Common myeloid progenitor, CD34-positive (primary cell): ENCODE measurements at regions not wholly inside any gene's neighbourhood (a gene's known extent, or its start where the extent isn't known, plus 50 kb on each side); places are given as distances from the start of the nearest gene placed in this dataset.

Experiments
- CTCF ChIA-PET: fragments of 350-600 bp; sonication (Branson Sonifier 250); formaldehyde crosslinking; loops from one replicate; lab custom pipeline; 2021; ENCODE audit warnings: antibody characterized with exemption; lab: Charles Lee
- POLR2A ChIA-PET: fragments of 350-600 bp; sonication (Branson Sonifier 250); formaldehyde crosslinking; loops from one replicate; lab custom pipeline; 2021; ENCODE audit warnings: antibody characterized with exemption; lab: Charles Lee
- DNase-seq, 3 donors: peaks; one replicate each; pipeline versions ENCODE4 v3.0.0 to v3.0.0-alpha.2; 2013
- H3K27ac ChIP-seq, 2 experiments: 1 replicate in 1 of 2; 2 replicates in 1 of 2; pipeline ENCODE4 v1.7.0; 2013; ENCODE audit warnings: inconsistent platforms in 2 of 2, low read length in 2 of 2, mild to moderate bottlenecking in 2 of 2, low read depth in 1 of 2, moderate library complexity in 1 of 2; ENCODE audit not compliant: severe bottlenecking in 2 of 2, insufficient read depth in 1 of 2, poor library complexity in 1 of 2
- H3K27me3 ChIP-seq, 5 experiments: replicated peaks in 2 of 5; 1 replicate in 3 of 5; 2 replicates in 2 of 5; pipeline versions ENCODE4 v1.6.1 to v1.7.0; 2013; ENCODE audit warnings: low read length in 4 of 5, mild to moderate bottlenecking in 2 of 5, moderate library complexity in 2 of 5, inconsistent platforms in 1 of 5; ENCODE audit not compliant: insufficient read depth in 5 of 5, control insufficient read depth in 4 of 5
- H3K36me3 ChIP-seq, 4 experiments: 1 replicate in 2 of 4; 2 replicates in 2 of 4; pipeline versions ENCODE4 v1.6.1 to v1.7.0; 2013; ENCODE audit warnings: low read length in 3 of 4, control low read depth in 1 of 4, mild to moderate bottlenecking in 1 of 4; ENCODE audit not compliant: control insufficient read depth in 4 of 4, insufficient read depth in 4 of 4
- H3K4me1 ChIP-seq, 4 experiments: 1 replicate in 3 of 4; 2 replicates in 1 of 4; pipeline versions ENCODE4 v1.6.1 to v1.7.1; 2013; ENCODE audit warnings: low read length in 3 of 4, mild to moderate bottlenecking in 3 of 4, control low read depth in 1 of 4, inconsistent platforms in 1 of 4, moderate library complexity in 1 of 4; ENCODE audit not compliant: control insufficient read depth in 4 of 4, insufficient read depth in 4 of 4; ENCODE audit errors: control extremely low read depth in 1 of 4
- H3K4me3 ChIP-seq, 7 experiments: 1 replicate in 4 of 7; 2 replicates in 3 of 7; pipeline versions ENCODE4 v1.5.1 to v1.7.0; 2013; ENCODE audit warnings: mild to moderate bottlenecking in 7 of 7, low read length in 6 of 7, moderate library complexity in 6 of 7, inconsistent platforms in 2 of 7, low read depth in 2 of 7, control low read depth in 1 of 7; ENCODE audit not compliant: insufficient read depth in 4 of 7, control insufficient read depth in 1 of 7; ENCODE audit errors: extremely low read depth in 1 of 7
- H3K9me3 ChIP-seq, 5 experiments: 1 replicate in 4 of 5; 2 replicates in 1 of 5; pipeline versions ENCODE4 v1.6.1 to v1.7.1; 2013; ENCODE audit warnings: low read length in 4 of 5, mild to moderate bottlenecking in 2 of 5, inconsistent platforms in 1 of 5, low read depth in 1 of 5, moderate library complexity in 1 of 5; ENCODE audit not compliant: control insufficient read depth in 4 of 5, insufficient read depth in 2 of 5; ENCODE audit errors: control extremely low read depth in 1 of 5
- WGBS: methylation state at CpG from one replicate; pipeline ENCODE4 v1.1.5; 2013; ENCODE audit not compliant: insufficient coverage; 5-methylcytosine and 5-hydroxymethylcytosine counted together

DNA sequence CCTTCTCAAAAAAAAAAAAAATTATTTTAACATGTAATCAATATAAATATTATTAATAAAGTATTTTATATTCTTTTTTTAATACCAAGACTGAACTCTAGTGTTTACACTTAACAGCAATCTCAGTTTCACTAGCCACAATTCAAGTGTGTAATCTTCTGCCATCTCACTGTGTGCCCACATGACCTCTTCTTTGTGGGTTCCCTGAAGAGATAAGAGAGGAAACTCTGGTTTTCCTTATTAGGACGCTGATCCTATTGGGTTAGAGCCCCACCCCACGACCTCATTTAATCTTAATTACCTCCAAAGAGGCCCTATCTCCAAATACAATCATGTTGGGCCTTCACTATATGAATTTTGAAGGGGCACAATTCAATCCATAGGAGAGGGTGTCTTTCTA lies 177.6 kb downstream of the STK31 start:
- H3K9me3 ChIP-seq = peaks cover 0 to 3% (median 0%) of the 10 kb centered on the region in 5 experiments
- H3K36me3 ChIP-seq = no peaks in the 10 kb centered on the region
- CTCF ChIA-PET = no interaction called here
- no peak for DNase-seq
- WGBS = no CpG with 5 or more reads among the region's 2 CpGs
- POLR2A ChIA-PET = no interaction called here
- peaks cover 0 to 40% (median 18%) of the 10 kb centered on the region in 5 experiments for H3K27me3 ChIP-seq
- no peak overlapping the region for H3K4me3 ChIP-seq
- H3K4me1 ChIP-seq = no peaks in the 10 kb centered on the region
- no peak overlapping the region for H3K27ac ChIP-seq

DNA sequence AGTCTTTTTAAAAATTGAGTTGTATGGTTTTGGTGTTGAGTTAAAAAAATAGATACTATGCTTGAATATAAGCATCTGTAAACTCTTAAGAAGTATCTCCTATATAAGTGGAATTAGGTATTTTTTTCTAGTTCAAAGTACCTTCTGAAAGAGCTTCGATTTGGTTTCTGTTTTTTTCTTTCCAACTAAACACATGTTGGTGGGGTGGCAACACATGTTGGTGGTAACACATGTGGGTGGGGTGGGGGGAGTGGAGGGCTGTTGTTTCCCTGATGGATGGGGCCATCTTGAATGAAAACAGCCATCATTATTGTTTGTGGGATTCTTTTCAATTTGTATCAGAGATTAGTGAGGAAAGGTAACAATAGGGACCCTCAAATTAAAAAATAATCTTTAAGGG lies 178.9 kb downstream of the STK31 start:
- WGBS = no CpG with 5 or more reads among the region's 1 CpG

DNA sequence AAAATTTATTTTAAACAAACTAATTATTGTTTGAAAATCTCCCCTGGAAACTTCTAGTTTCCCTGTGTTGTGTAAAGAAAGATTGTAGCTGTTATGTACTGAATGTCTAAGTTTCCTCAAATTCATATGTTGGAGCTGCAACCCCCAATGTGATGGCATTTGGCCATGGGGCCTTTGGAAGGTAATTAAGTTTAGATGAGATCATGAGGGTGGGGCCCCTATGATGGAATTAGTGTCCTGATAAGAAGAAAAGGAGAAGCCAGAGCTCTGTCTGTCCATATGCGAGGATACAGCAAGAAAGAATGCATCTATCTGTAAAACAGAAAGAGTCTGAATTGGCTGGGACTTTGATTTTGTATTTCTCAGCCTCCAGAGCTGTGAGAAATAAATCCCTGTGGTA lies 179.5 kb downstream of the STK31 start:
- Histone ChIP-seq H3K4me1 (peaks cover 0 to 14% (median 9%) of the 10 kb centered on the region in 4 experiments), H3K9me3 (peaks cover 0 to 3% (median 0%) of the 10 kb centered on the region in 5 experiments), H3K4me3 (no peak overlapping the region), H3K36me3 (no peaks in the 10 kb centered on the region), H3K27ac (no peak overlapping the region), H3K27me3 (peaks cover 0 to 51% (median 24%) of the 10 kb centered on the region in 5 experiments)
- CTCF ChIA-PET = no interaction called here
- DNase-seq = no peak
- WGBS = 91% methylated on average over 1 of the region's 1 CpG
- POLR2A ChIA-PET = no interaction called here

More for the DNA sequence above, 178.9 kb downstream of the STK31 start:
- H3K4me1 ChIP-seq = peaks cover 0 to 8% (median 2%) of the 10 kb centered on the region in 4 experiments
- ChIA-PET POLR2A (no interaction called here), CTCF (interaction anchor here (0.5 kb wide), 1 partner anchor 262 kb away, joined by 3 read pairs; no protein-coding TSS in a partner anchor)
- no peak overlapping the region for H3K4me3 ChIP-seq
- peaks cover 0 to 3% (median 0%) of the 10 kb centered on the region in 5 experiments for H3K9me3 ChIP-seq
- H3K27ac ChIP-seq = no peak overlapping the region
- peaks cover 0 to 51% (median 24%) of the 10 kb centered on the region in 5 experiments for H3K27me3 ChIP-seq
- DNase-seq = no peak
- no peaks in the 10 kb centered on the region for H3K36me3 ChIP-seq

DNA sequence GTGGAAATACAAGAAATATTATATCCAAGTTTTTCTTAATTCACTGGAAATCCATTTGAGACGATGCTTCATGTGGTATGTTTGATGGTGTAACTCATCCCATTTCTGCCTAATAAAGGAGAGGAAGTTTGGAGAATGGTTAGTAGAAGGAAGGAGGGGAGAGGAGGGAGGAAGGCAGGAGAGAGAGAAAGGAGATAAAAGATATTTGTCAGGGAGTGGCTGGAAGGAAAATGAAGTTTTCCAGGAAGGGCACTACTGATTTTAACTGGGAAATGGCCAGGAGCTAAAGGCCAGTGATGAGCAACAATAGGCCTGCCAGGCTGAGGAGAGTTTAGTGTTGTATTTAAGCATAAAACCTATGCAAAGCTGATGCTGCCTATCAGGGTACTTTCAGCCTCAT lies 182.0 kb downstream of the STK31 start:
- Histone ChIP-seq H3K27me3 (peaks cover 0 to 55% (median 22%) of the 10 kb centered on the region in 5 experiments), H3K36me3 (no peaks in the 10 kb centered on the region), H3K4me3 (no peak overlapping the region), H3K27ac (no peak overlapping the region), H3K9me3 (peaks cover 0 to 3% (median 0%) of the 10 kb centered on the region in 5 experiments), H3K4me1 (peaks cover 3 to 28% (median 17%) of the 10 kb centered on the region in 4 experiments)
- no CpG with 5 or more reads among the region's 1 CpG for WGBS
- no peak for DNase-seq
- CTCF ChIA-PET = interaction anchor here (0.6 to 1.8 kb wide), 2 partner anchors 8 to 204 kb away, joined by 4 read pairs; no protein-coding TSS in a partner anchor
- POLR2A ChIA-PET = no interaction called here

DNA sequence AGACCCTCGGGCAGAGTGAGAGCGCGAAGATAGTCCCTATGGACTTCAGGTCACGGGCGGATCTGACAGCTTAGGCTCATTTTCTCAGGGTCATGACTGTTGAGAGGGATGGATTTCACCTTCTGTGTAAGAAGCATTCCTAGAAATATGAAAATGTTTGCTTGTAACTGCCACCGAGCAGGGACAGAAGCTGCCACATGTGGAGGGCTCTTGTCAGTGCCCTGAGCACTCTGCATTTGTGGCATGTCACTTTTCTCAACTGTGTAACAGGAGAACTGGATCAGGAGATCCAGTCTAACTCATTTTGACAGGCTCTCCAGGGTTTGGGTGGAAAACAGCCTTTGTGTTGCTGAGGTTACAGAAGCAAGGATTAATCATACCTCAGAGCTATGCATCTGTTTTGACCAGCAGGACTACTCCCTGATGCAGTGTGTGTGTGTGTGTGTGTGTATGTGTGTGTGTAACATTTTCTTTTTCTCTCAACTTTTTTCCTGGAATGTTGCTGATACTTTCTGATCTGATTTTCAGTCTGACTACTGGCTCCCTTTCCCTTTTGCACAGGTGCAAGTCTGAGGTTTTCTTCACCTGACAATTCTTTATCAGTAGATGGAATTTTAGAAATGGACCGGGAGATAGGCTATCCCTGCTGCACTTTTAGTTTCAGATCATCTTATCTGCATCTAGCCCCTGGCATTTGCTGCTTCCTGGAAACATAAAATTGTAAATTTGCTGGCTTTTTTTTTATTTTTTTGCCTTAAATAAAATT lies 183.3 kb downstream of the STK31 start:
- peaks cover 0 to 55% (median 22%) of the 10 kb centered on the region in 5 experiments for H3K27me3 ChIP-seq
- peaks cover 3 to 28% (median 17%) of the 10 kb centered on the region in 4 experiments for H3K4me1 ChIP-seq
- H3K27ac ChIP-seq = no peak overlapping the region
- POLR2A ChIA-PET = no interaction called here
- peaks cover 0 to 3% (median 0%) of the 10 kb centered on the region in 5 experiments for H3K9me3 ChIP-seq
- CTCF ChIA-PET = interaction anchor here (1.8 kb wide), 1 partner anchor 9 kb away, joined by 4 read pairs; no protein-coding TSS in a partner anchor
- DNase-seq = peak in 2 of 3 donors; percentile 40 to 47
- no peaks in the 10 kb centered on the region for H3K36me3 ChIP-seq
- 83% methylated on average over 6 of the region's 7 CpGs for WGBS
- H3K4me3 ChIP-seq = no peak overlapping the region

DNA sequence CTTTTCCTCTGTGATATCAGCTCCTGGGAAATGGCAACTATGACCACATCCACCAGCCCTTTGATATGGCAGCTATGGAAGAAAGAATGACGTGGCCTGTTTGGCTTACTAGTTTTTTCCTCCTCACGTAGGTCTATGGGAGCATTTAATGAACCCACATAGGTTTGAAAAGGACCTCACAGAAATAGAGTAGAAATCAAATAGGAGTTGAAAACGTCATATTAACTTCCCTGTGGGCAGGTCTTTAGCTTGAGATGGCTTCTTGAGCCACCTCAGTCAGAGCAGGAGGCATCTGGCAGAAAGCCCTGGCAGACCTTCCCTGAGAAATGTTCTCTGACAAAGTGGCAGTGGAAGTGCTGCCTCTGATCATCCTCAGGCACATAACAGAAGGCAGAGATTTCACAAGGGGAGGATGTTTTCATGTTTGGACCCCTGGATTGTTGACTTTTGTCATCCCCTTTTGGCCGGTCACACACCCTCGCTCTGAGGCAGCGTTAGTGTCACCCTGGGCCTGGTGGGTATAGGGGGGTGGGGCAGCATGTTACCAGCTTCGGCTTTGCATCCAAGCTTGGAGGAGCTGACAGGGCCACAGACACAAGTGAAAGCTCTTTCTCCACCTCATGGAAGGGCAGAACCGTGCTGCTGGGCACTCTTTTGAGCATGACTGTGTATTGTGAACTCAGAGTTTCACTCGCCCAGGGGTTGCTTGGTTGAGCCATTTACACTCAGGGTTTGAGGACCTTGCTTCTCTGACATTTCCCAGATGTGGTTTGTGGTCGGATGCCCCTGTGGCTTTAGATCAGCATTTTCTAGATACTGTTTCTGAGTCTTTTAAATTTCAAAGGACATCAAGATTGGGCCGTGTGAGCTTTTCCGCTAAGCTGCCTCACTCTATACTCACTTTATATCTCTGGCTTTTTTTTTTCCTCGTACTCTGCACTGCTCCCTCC lies 184.2 kb downstream of the STK31 start:
- peak; percentile 56 to 87 (median 85) for DNase-seq
- ChIA-PET CTCF (no interaction called here), POLR2A (no interaction called here)
- 14% methylated on average over 12 of the region's 13 CpGs for WGBS
- H3K4me1 ChIP-seq = peaks cover 3 to 28% (median 17%) of the 10 kb centered on the region in 4 experiments
- no peak overlapping the region for H3K27ac ChIP-seq
- no peaks in the 10 kb centered on the region for H3K36me3 ChIP-seq
- peak overlapping the region in 2 of 7 experiments; percentile 19 to 28 for H3K4me3 ChIP-seq
- H3K9me3 ChIP-seq = peaks cover 0 to 3% (median 0%) of the 10 kb centered on the region in 5 experiments
- H3K27me3 ChIP-seq = peaks cover 0 to 52% (median 20%) of the 10 kb centered on the region in 5 experiments
